HCT116 (cell line): ENCODE measurements at regions not wholly inside any gene's neighbourhood (a gene's known extent, or its start where the extent isn't known, plus 50 kb on each side); places are given as distances from the start of the nearest gene placed in this dataset.

Experiments used
- ATAC-seq: fragments of 200-7000 bp; cut with Tn5 transposase; 2 replicates; pipeline ENCODE4 v1.9.1; 2020; ENCODE audit warnings: mild to moderate bottlenecking, moderate library complexity
- BruUV-seq: library from RNA; stranded (reverse); fragments of 400-500 nt; replicated peaks from 2 replicates; lab custom pipeline; 2021; lab: Mats Ljungman, UMichigan
- CTCF ChIA-PET: fragments of 300-600 bp; sonication (Branson Sonifier 250); formaldehyde crosslinking; loops from one replicate; lab custom pipeline; 2021; ENCODE audit warnings: antibody characterized with exemption; lab: Charles Lee
- POLR2A ChIA-PET: fragments of 300-600, 350-600 bp; sonication (Branson Sonifier 250); formaldehyde crosslinking; loops from one replicate; lab custom pipeline; 2021; ENCODE audit warnings: antibody characterized with exemption; lab: Charles Lee
- RAD21 ChIA-PET, 2 experiments: fragments of 300-600 bp; sonication (Branson Sonifier 250); formaldehyde crosslinking; loops; one replicate each; lab custom pipeline; 2023; ENCODE audit warnings: low total read pairs in 2 of 2; ENCODE audit not compliant: uncharacterized antibody in 2 of 2, unreplicated experiment in 2 of 2, low non-redundant PET in 1 of 2; lab: Charles Lee
- DNase-seq: peaks from one replicate; pipeline ENCODE4 v3.0.0-alpha.2; 2010; ENCODE audit warnings: low read depth, low spot score
- H2AFZ ChIP-seq: fragments of 200-600 bp; shearing (Covaris generic), sonication (generic); 2 replicates; pipeline ENCODE4 v1.6.1; 2017; ENCODE audit warnings: low read depth, mixed run types, mixed read lengths, antibody characterized with exemption, low read length; ENCODE audit not compliant: poor library complexity, severe bottlenecking
- H3K27ac ChIP-seq: 2 replicates; pipeline ENCODE4 v1.5.1; 2012; ENCODE audit warnings: low read depth, low read length
- H3K27me3 ChIP-seq: fragments of 200-600 bp; sonication (generic); 2 replicates; pipeline ENCODE4 v1.6.1; 2016; ENCODE audit warnings: mixed run types, low read length, mixed read lengths; ENCODE audit not compliant: insufficient read depth
- H3K36me3 ChIP-seq, 2 experiments: fragments of 200-500 bp in 1 of 2; fragments of 200-600 bp in 1 of 2; sonication (Bioruptor generic) in 1 of 2; sonication (generic) in 1 of 2; 2 replicates each; pipeline versions ENCODE4 v1.5.1 to v1.6.1; 2014 to 2016; ENCODE audit warnings: low read length in 2 of 2, inconsistent platforms in 1 of 2, mixed read lengths in 1 of 2, mixed run types in 1 of 2; ENCODE audit not compliant: insufficient read depth in 2 of 2, control insufficient read depth in 1 of 2
- H3K4me1 ChIP-seq, 2 experiments: fragments of 200-600 bp in 1 of 2; sonication (generic) in 1 of 2; 2 replicates each; pipeline versions ENCODE4 v1.5.1 to v1.6.1; 2012 to 2017; ENCODE audit warnings: low read length in 2 of 2, inconsistent platforms in 1 of 2, mild to moderate bottlenecking in 1 of 2, mixed read lengths in 1 of 2, mixed run types in 1 of 2, moderate library complexity in 1 of 2; ENCODE audit not compliant: insufficient read depth in 2 of 2, control insufficient read depth in 1 of 2
- H3K4me2 ChIP-seq: fragments of 200-600 bp; sonication (generic); 2 replicates; pipeline ENCODE4 v1.6.1; 2017; ENCODE audit warnings: mixed run types, low read length, mixed read lengths
- H3K4me3 ChIP-seq, 2 experiments: fragments of 200-600 bp in 1 of 2; sonication (generic) in 1 of 2; replicated peaks in 1 of 2; 2 replicates each; pipeline ENCODE4 v1.5.1; 2011 to 2016; ENCODE audit warnings: low read length in 2 of 2, control low read depth in 1 of 2, low read depth in 1 of 2, mild to moderate bottlenecking in 1 of 2, mixed read lengths in 1 of 2, mixed run types in 1 of 2
- H3K79me2 ChIP-seq: fragments of 200-600 bp; sonication (generic); 2 replicates; pipeline ENCODE4 v1.6.1; 2017; ENCODE audit warnings: mild to moderate bottlenecking, mixed run types, low read length, moderate library complexity, mixed read lengths; ENCODE audit not compliant: insufficient read depth
- H3K9ac ChIP-seq: fragments of 200-600 bp; sonication (generic); 2 replicates; pipeline ENCODE4 v1.6.1; 2016; ENCODE audit warnings: low read length, mixed read lengths
- H3K9me2 ChIP-seq: fragments of 200-600 bp; sonication (generic), shearing (Covaris generic); 2 replicates; pipeline ENCODE4 v1.6.1; 2017; ENCODE audit warnings: mixed run types, mild to moderate bottlenecking, moderate library complexity; ENCODE audit not compliant: insufficient read depth
- H3K9me3 ChIP-seq, 2 experiments: fragments of 200-500 bp in 1 of 2; fragments of 200-600 bp in 1 of 2; sonication (Bioruptor generic) in 1 of 2; sonication (generic) in 1 of 2; 2 replicates each; pipeline ENCODE4 v1.6.1; 2014 to 2017; ENCODE audit warnings: low read length in 2 of 2, mixed read lengths in 2 of 2, inconsistent platforms in 1 of 2, low read depth in 1 of 2, mild to moderate bottlenecking in 1 of 2, mixed run types in 1 of 2, moderate library complexity in 1 of 2; ENCODE audit not compliant: control insufficient read depth in 1 of 2, insufficient read depth in 1 of 2
- H4K20me1 ChIP-seq: fragments of 200-600 bp; sonication (generic), shearing (Covaris generic); 2 replicates; pipeline ENCODE4 v1.6.1; 2017; ENCODE audit warnings: mixed run types, mild to moderate bottlenecking, moderate library complexity; ENCODE audit not compliant: insufficient read depth
- CBX3 ChIP-seq: IDR thresholded peaks from 2 replicates; pipeline ENCODE4 v1.6.1; 2012; ENCODE audit warnings: low read depth
- CEBPB ChIP-seq: IDR thresholded peaks from 2 replicates; pipeline ENCODE4 v1.6.1; 2012; ENCODE audit warnings: low read depth
- ELF1 ChIP-seq: IDR thresholded peaks from 2 replicates; pipeline ENCODE4 v1.6.1; 2012; ENCODE audit warnings: low read depth, borderline replicate concordance
- POLR2A ChIP-seq: IDR thresholded peaks from 2 replicates; pipeline ENCODE4 v1.7.0; 2011; ENCODE audit warnings: borderline replicate concordance; ENCODE audit not compliant: insufficient read depth, insufficient read length; ENCODE audit errors: extremely low read depth
- SP1 ChIP-seq: IDR thresholded peaks from 2 replicates; pipeline ENCODE4 v1.6.1; 2012; ENCODE audit warnings: low read depth
- ZNF274 ChIP-seq: fragments of 200-500 bp; sonication (Bioruptor generic); IDR thresholded peaks from 2 replicates; pipeline ENCODE4 v1.6.1; 2014; ENCODE audit warnings: mild to moderate bottlenecking, low read depth, low read length, inconsistent platforms
- intact Hi-C: fragments of 100-400 bp; cut with micrococcal nuclease; formaldehyde crosslinking; loops from 2 replicates; pipeline ENCODE4 v1.10.0; 2022
- TF ChIP-seq, protein P1 (sequence below): IDR thresholded peaks from 2 replicates; pipeline ENCODE4 v1.6.1; 2012
- TF ChIP-seq, protein P2 (sequence below): IDR thresholded peaks from 2 replicates; pipeline ENCODE4 v1.6.1; 2011; ENCODE audit warnings: mild to moderate bottlenecking, low read length, moderate library complexity; ENCODE audit not compliant: insufficient replicate concordance; ENCODE audit errors: extremely low read depth
- TF ChIP-seq, protein P3 (sequence below): IDR thresholded peaks from 2 replicates; pipeline ENCODE4 v1.6.1; 2012
- TF ChIP-seq, protein P4 (sequence below): IDR thresholded peaks from 2 replicates; pipeline ENCODE4 v1.6.1; 2012; ENCODE audit warnings: low read depth

DNA sequence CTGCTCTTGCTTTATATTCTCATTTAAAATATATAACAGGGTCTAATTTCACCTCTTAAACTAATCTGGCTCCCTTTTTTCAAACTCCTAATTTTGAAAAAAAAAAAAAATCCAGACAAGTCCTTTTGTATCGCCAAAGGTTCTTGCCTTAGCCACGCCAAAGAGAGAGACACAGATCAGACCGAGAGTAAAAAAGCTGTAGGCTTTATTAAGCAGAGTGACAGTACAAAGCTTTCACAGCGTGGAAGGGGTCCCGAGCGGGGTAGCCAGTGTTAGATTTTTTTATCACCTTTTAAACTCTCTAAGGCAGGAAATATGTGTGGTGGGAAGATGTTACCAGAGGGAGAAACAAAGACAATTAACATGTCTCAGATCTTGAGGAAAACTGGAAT lies 54.1 kb downstream of the PAGE2 start:
- no peak overlapping the region for H3K27ac ChIP-seq

More for the DNA sequence above, 54.1 kb downstream of the PAGE2 start:
- H3K4me2 ChIP-seq, result no peak overlapping the region
- H3K9me3 ChIP-seq, result no peaks in the 10 kb centered on the region
- ChIA-PET POLR2A (no interaction called here), CTCF (no interaction called here), RAD21 (no interaction called here)
- DNase-seq, result no peak
- no peak for ATAC-seq
- H3K27me3 ChIP-seq, result no peaks in the 10 kb centered on the region
- no peaks in the 10 kb centered on the region for H3K36me3 ChIP-seq
- TF ChIP-seq ELF1 (no peak), CBX3 (no peak), ZNF274 (no peak), POLR2A (no peak), SP1 (no peak), CEBPB (no peak)
- TF ChIP-seq, protein P1, sequence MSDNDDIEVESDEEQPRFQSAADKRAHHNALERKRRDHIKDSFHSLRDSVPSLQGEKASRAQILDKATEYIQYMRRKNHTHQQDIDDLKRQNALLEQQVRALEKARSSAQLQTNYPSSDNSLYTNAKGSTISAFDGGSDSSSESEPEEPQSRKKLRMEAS, result no peak
- TF ChIP-seq, protein P2, sequence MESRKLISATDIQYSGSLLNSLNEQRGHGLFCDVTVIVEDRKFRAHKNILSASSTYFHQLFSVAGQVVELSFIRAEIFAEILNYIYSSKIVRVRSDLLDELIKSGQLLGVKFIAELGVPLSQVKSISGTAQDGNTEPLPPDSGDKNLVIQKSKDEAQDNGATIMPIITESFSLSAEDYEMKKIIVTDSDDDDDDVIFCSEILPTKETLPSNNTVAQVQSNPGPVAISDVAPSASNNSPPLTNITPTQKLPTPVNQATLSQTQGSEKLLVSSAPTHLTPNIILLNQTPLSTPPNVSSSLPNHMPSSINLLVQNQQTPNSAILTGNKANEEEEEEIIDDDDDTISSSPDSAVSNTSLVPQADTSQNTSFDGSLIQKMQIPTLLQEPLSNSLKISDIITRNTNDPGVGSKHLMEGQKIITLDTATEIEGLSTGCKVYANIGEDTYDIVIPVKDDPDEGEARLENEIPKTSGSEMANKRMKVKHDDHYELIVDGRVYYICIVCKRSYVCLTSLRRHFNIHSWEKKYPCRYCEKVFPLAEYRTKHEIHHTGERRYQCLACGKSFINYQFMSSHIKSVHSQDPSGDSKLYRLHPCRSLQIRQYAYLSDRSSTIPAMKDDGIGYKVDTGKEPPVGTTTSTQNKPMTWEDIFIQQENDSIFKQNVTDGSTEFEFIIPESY, result no peak
- TF ChIP-seq, protein P3, sequence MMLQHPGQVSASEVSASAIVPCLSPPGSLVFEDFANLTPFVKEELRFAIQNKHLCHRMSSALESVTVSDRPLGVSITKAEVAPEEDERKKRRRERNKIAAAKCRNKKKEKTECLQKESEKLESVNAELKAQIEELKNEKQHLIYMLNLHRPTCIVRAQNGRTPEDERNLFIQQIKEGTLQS, result no peak
- TF ChIP-seq, protein P4, sequence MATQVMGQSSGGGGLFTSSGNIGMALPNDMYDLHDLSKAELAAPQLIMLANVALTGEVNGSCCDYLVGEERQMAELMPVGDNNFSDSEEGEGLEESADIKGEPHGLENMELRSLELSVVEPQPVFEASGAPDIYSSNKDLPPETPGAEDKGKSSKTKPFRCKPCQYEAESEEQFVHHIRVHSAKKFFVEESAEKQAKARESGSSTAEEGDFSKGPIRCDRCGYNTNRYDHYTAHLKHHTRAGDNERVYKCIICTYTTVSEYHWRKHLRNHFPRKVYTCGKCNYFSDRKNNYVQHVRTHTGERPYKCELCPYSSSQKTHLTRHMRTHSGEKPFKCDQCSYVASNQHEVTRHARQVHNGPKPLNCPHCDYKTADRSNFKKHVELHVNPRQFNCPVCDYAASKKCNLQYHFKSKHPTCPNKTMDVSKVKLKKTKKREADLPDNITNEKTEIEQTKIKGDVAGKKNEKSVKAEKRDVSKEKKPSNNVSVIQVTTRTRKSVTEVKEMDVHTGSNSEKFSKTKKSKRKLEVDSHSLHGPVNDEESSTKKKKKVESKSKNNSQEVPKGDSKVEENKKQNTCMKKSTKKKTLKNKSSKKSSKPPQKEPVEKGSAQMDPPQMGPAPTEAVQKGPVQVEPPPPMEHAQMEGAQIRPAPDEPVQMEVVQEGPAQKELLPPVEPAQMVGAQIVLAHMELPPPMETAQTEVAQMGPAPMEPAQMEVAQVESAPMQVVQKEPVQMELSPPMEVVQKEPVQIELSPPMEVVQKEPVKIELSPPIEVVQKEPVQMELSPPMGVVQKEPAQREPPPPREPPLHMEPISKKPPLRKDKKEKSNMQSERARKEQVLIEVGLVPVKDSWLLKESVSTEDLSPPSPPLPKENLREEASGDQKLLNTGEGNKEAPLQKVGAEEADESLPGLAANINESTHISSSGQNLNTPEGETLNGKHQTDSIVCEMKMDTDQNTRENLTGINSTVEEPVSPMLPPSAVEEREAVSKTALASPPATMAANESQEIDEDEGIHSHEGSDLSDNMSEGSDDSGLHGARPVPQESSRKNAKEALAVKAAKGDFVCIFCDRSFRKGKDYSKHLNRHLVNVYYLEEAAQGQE, result no peak
- no peaks in the 10 kb centered on the region for H3K4me1 ChIP-seq
- no peaks in the 10 kb centered on the region for H4K20me1 ChIP-seq
- no peak overlapping the region for H2AFZ ChIP-seq
- H3K79me2 ChIP-seq, result no peaks in the 10 kb centered on the region
- no TSS peak for BruUV-seq
- no peak overlapping the region for H3K4me3 ChIP-seq
- intact Hi-C loops, result no loop called here
- H3K9me2 ChIP-seq, result no peaks in the 10 kb centered on the region
- H3K9ac ChIP-seq, result no peak overlapping the region
